22Rv1 (cell line): ENCODE measurements at regions not wholly inside any gene's neighbourhood (a gene's known extent, or its start where the extent isn't known, plus 50 kb on each side); places are given as distances from the start of the nearest gene placed in this dataset.
A peak's percentile ranks its signal among the peaks of the same experiment; 100 is the strongest.

ENCODE experiments used
- CTCF ChIP-seq: fragments of 450-650 bp; IDR thresholded peaks from 2 replicates; pipeline ENCODE4 v1.5.1; 2017; ENCODE audit warnings: mild to moderate bottlenecking
- ZFX ChIP-seq: fragments of 450-650 bp; IDR thresholded peaks from 2 replicates; pipeline ENCODE4 v1.6.1; 2017; ENCODE audit warnings: antibody characterized with exemption, borderline replicate concordance

- TF ChIP-seq CTCF (peak; percentile 78), ZFX (no peak)
These were observed 155.7 kb downstream of the CHIC2 start for GRCh38 chr4:53908661-53909078.
